ENCODE measurements at regions not wholly inside any gene's neighbourhood (a gene's known extent, or its start where the extent isn't known, plus 50 kb on each side); places are given as distances from the start of the nearest gene placed in this dataset.

DNA sequence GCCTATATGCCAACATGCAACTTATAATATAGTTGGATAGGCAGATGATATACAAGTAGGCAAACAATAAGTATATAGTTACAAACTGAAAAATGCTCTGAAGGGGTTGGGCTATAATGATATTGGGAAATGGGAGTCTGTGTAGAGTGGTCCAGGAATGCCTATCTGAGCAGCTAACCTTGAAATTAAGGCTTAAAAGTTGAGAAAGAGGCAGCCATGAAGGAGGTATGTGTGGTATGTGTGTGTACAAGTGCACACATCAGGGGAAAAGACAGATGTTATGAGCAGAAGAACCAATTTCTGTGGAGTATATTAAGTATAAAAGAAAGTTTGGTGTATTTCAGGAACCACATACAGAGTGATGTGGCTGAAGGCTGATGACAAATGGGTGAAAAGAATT, 154.9 kb upstream of the PAPPA start:
- no peak for TF ChIP-seq CTCF (IDR thresholded peaks at IDR 0.05; ENCODE audit: borderline replicate concordance, extremely low read depth, low read length, poor library complexity, severe bottlenecking)
- no peak for TF ChIP-seq EZH2 (IDR thresholded peaks at IDR 0.05; ENCODE audit: borderline replicate concordance, low read depth, low read length, severe bottlenecking)

Data from DND-41 (cell line).